Upper lobe of left lung (tissue), 4 donors: ENCODE measurements at regions not wholly inside any gene's neighbourhood (a gene's known extent, or its start where the extent isn't known, plus 50 kb on each side); places are given as distances from the start of the nearest gene placed in this dataset.

Source experiments
- CTCF ChIP-seq, 6 experiments: fragments of 450-650 bp in 4 of 6; fragments of 200-600 bp in 2 of 6; sonication (generic) in 2 of 6; IDR thresholded peaks; one replicate each; pipeline ENCODE4 v1.5.1; 2016 to 2019; ENCODE audit warnings: antibody characterized with exemption in 6 of 6
- EP300 ChIP-seq, 4 donors: sonication (generic); formaldehyde crosslinking; IDR thresholded peaks; one replicate each; pipeline ENCODE4 v1.5.1; 2017; ENCODE audit warnings: antibody characterized with exemption in 4 of 4, control low read depth in 2 of 4
- POLR2A ChIP-seq, 4 donors: fragments of 450-650 bp; IDR thresholded peaks; one replicate each; pipeline ENCODE4 v1.5.1; 2016 to 2017; ENCODE audit warnings: antibody characterized with exemption in 4 of 4, mild to moderate bottlenecking in 2 of 4
- POLR2AphosphoS5 ChIP-seq, 2 donors: sonication (generic); formaldehyde crosslinking; IDR thresholded peaks; one replicate each; pipeline ENCODE4 v1.5.1; 2017; ENCODE audit warnings: antibody characterized with exemption in 2 of 2

GRCh38 chr6:66277400-66277799 is 570.4 kb upstream of the EYS start:
- TF ChIP-seq CTCF (IDR thresholded peaks at IDR 0.05) (no peak), POLR2A (IDR thresholded peaks at IDR 0.05) (no peak), EP300 (IDR thresholded peaks at IDR 0.05) (no peak), POLR2AphosphoS5 (IDR thresholded peaks at IDR 0.05) (no peak)
